Tibial nerve (tissue), 4 donors: ENCODE measurements at regions not wholly inside any gene's neighbourhood (a gene's known extent, or its start where the extent isn't known, plus 50 kb on each side); places are given as distances from the start of the nearest gene placed in this dataset.
"Not testable (repeated sequence)": the region's sequence is repeated elsewhere in the genome, so short reads cannot be mapped to it uniquely, and the experiment has no call there.

ENCODE experiments used
- DNase-seq, 2 donors: peaks; one replicate each; pipeline ENCODE4 v3.0.0-alpha.2; 2019; ENCODE audit warnings: low spot score in 2 of 2
- H3K27ac ChIP-seq, 4 donors: fragments of 200-600 bp; sonication (generic) in 3 of 4; one replicate each; pipeline ENCODE4 v1.5.1; 2017 to 2019; ENCODE audit warnings: mild to moderate bottlenecking in 1 of 4
- H3K27me3 ChIP-seq, 2 donors: fragments of 200-600 bp; sonication (generic) in 1 of 2; one replicate each; pipeline versions ENCODE4 v1.5.1 to v1.6.0; 2017 to 2019
- H3K36me3 ChIP-seq, 3 donors: fragments of 200-600 bp; sonication (generic); one replicate each; pipeline ENCODE4 v1.5.1; 2018 to 2019
- H3K4me1 ChIP-seq, 4 donors: fragments of 200-600 bp; sonication (generic) in 3 of 4; one replicate each; pipeline ENCODE4 v1.5.1; 2017 to 2019
- H3K4me3 ChIP-seq, 4 donors: fragments of 200-600 bp; sonication (generic) in 3 of 4; one replicate each; pipeline ENCODE4 v1.5.1; 2017 to 2019; ENCODE audit warnings: mild to moderate bottlenecking in 1 of 4, moderate library complexity in 1 of 4
- H3K9me3 ChIP-seq, 4 donors: fragments of 200-600 bp; sonication (generic) in 3 of 4; one replicate each; pipeline ENCODE4 v1.5.1; 2017 to 2019
- CTCF ChIP-seq, 5 experiments: fragments of 200-600 bp in 3 of 5; fragments of 450-650 bp in 2 of 5; sonication (generic) in 3 of 5; IDR thresholded peaks; one replicate each; pipeline ENCODE4 v1.5.1; 2016 to 2019; ENCODE audit warnings: antibody characterized with exemption in 5 of 5, mild to moderate bottlenecking in 3 of 5, moderate library complexity in 2 of 5
- EP300 ChIP-seq, 2 donors: sonication (generic); formaldehyde crosslinking; IDR thresholded peaks; one replicate each; pipeline ENCODE4 v1.6.1; 2017; ENCODE audit warnings: antibody characterized with exemption in 2 of 2, mild to moderate bottlenecking in 1 of 2
- POLR2A ChIP-seq, 2 donors: fragments of 450-650 bp; IDR thresholded peaks; one replicate each; pipeline ENCODE4 v1.6.1; 2017; ENCODE audit warnings: antibody characterized with exemption in 2 of 2, mild to moderate bottlenecking in 2 of 2, moderate library complexity in 2 of 2
- WGBS, 2 donors: methylation state at CpG; one replicate each; pipeline ENCODE4 v1.1.5; 2018; 5-methylcytosine and 5-hydroxymethylcytosine counted together

DNA sequence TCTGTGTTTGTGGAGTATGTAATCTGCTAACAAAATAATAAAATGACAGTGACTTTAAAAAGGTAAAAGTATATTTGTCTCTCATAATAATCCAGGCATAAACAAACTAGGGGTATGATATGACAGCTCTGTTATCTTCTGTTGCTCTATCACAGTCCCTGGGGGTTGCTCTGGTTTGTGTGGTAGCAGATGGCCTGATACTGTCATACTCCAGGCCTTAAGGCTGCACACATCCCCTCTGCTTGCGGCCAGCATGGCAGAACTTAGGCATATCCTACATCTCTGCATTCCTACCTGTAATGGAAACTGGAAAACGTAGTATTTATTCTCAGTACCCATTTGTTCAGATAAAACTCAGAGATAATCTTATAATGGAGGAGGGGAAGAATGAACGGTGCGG lies 117.9 kb upstream of the HAND2 start:
- H3K27ac ChIP-seq, result no peak overlapping the region
- no peak for DNase-seq
- H3K4me3 ChIP-seq, result no peak overlapping the region
- H3K36me3 ChIP-seq, result no peaks in the 10 kb centered on the region
- no peak for TF ChIP-seq EP300 (IDR thresholded peaks at IDR 0.05)
- H3K4me1 ChIP-seq, result no peaks in the 10 kb centered on the region
- no peaks in the 10 kb centered on the region for H3K27me3 ChIP-seq
- 84 to 88% methylated on average over 4 of the region's 4 CpGs for WGBS, 2 donors
- no peaks in the 10 kb centered on the region for H3K9me3 ChIP-seq

DNA sequence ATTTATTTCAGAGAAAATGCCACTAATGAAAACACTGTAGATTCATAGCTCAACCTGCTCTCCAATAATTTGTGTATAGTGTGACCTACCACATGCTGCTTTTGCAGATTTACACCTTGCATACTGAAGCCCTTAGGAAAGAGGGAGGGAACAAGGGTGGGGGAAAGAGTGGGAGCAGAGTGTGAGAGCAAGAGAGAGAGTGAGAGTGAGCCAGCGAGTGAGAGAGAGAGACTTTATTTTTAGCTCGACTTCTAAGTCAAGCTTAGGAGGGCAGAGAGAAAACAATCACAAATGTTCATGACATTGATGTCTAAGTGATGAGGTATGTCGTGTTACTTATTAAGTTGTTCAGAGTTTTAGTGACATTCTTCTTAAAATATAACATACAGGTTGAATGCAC lies 112.5 kb upstream of the HAND2 start:
- peaks cover 0 to 15% (median 4%) of the 10 kb centered on the region in 4 donors for H3K9me3 ChIP-seq
- TF ChIP-seq POLR2A (IDR thresholded peaks at IDR 0.05), result no peak
- no peak for TF ChIP-seq CTCF (IDR thresholded peaks at IDR 0.05)
- no peak for TF ChIP-seq EP300 (IDR thresholded peaks at IDR 0.05)
- no peaks in the 10 kb centered on the region for H3K36me3 ChIP-seq
- no peak for DNase-seq
- H3K4me3 ChIP-seq, result no peak overlapping the region
- H3K27me3 ChIP-seq, result no peaks in the 10 kb centered on the region
- WGBS, 2 donors, result 17 to 21% methylated on average over 3 of the region's 3 CpGs
- H3K27ac ChIP-seq, result no peak overlapping the region
- H3K4me1 ChIP-seq, result no peaks in the 10 kb centered on the region

DNA sequence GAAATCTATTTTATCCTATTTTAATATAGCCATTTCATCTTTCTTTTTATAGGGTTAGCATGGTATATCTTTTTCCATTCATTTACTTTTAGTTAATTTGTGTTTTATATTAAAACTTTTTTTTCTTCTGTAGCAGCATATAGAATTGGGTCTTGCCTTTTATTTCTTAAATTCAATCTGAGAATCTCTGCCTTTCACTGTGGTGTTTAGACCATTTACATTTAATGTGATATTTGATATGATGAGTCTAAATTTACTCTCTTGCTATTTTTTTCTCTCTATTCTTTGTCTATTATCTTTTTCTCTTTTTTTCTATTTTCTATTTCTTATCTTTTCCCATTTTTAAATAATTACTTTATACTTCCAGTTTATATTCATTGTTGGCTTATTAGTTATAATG lies 105.4 kb upstream of the HAND2 start:
- H3K9me3 ChIP-seq, result peaks cover 0 to 47% (median 9%) of the 10 kb centered on the region in 4 donors
- DNase-seq, result no peak

GRCh38 chr4:173626277-173626676 lies 96.2 kb upstream of the HAND2 start:
- Histone ChIP-seq H3K27me3 (no peaks in the 10 kb centered on the region), H3K9me3 (peaks cover 0 to 51% (median 4%) of the 10 kb centered on the region in 4 donors), H3K27ac (no peak overlapping the region), H3K4me3 (no peak overlapping the region), H3K4me1 (no peaks in the 10 kb centered on the region), H3K36me3 (no peaks in the 10 kb centered on the region)
- WGBS, 2 donors, result 84 to 87% methylated on average over 1 of the region's 1 CpG
- TF ChIP-seq EP300 (IDR thresholded peaks at IDR 0.05) (no peak), POLR2A (IDR thresholded peaks at IDR 0.05) (no peak), CTCF (IDR thresholded peaks at IDR 0.05) (no peak)
- no peak for DNase-seq

More for the DNA sequence above, 105.4 kb upstream of the HAND2 start:
- TF ChIP-seq EP300 (IDR thresholded peaks at IDR 0.05) (no peak), POLR2A (IDR thresholded peaks at IDR 0.05) (no peak), CTCF (IDR thresholded peaks at IDR 0.05) (no peak)
- Histone ChIP-seq H3K27me3 (no peaks in the 10 kb centered on the region), H3K4me3 (no peak overlapping the region), H3K27ac (no peak overlapping the region), H3K36me3 (no peaks in the 10 kb centered on the region), H3K4me1 (no peaks in the 10 kb centered on the region)

GRCh38 chr4:173618648-173619047 lies 88.6 kb upstream of the HAND2 start:
- H3K4me3 ChIP-seq, H3K27me3 ChIP-seq, H3K36me3 ChIP-seq, DNase-seq, H3K4me1 ChIP-seq, H3K27ac ChIP-seq: not testable (repeated sequence)
- peaks cover 0 to 50% (median 0%) of the 10 kb centered on the region in 4 donors for H3K9me3 ChIP-seq
- WGBS, 2 donors, result 90 to 91% methylated on average over 5 of the region's 5 CpGs

GRCh38 chr4:173609158-173609557 lies 79.1 kb upstream of the HAND2 start:
- WGBS, 2 donors, result 85 to 90% methylated on average over 2 of the region's 2 CpGs

DNA sequence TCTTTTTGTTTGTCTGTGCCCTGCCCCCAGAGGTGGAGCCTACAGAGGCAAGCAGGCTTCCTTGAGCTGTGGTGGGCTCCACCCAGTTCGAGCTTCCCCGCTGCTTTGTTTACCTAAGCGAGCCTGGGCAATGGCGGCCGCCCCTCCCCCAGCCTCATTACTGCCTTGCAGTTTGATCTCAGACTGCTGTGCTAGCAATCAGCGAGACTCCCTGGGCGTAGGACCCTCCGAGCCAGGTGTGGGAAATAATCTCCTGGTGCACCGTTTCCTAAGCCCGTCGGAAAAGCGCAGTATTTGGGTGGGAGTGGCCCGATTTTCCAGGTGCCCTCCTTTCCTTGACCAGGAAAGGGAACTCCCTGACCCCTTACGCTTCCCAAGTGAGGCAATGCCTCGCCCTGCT lies 78.6 kb upstream of the HAND2 start:
- not testable (repeated sequence) for H3K27me3 ChIP-seq, H3K4me3 ChIP-seq, H3K27ac ChIP-seq, H3K36me3 ChIP-seq, H3K4me1 ChIP-seq, DNase-seq
- 38% methylated on average over 13 of the region's 15 CpGs for WGBS, 2 donors
- peaks cover 0 to 11% (median 0%) of the 10 kb centered on the region in 4 donors for H3K9me3 ChIP-seq

More at GRCh38 chr4:173609158-173609557, 79.1 kb upstream of the HAND2 start:
- Histone ChIP-seq H3K27ac (no peak overlapping the region), H3K9me3 (peaks cover 0 to 16% (median 0%) of the 10 kb centered on the region in 4 donors), H3K4me1 (no peaks in the 10 kb centered on the region), H3K27me3 (peaks cover 0 to 6% of the 10 kb centered on the region in 2 donors), H3K4me3 (no peak overlapping the region), H3K36me3 (no peaks in the 10 kb centered on the region)
- no peak for TF ChIP-seq CTCF (IDR thresholded peaks at IDR 0.05)
- TF ChIP-seq EP300 (IDR thresholded peaks at IDR 0.05), result no peak
- no peak for TF ChIP-seq POLR2A (IDR thresholded peaks at IDR 0.05)
- DNase-seq, result no peak
